ENCODE measurements at regions not wholly inside any gene's neighbourhood (a gene's known extent, or its start where the extent isn't known, plus 50 kb on each side); places are given as distances from the start of the nearest gene placed in this dataset.
"Not testable (repeated sequence)": the region's sequence is repeated elsewhere in the genome, so short reads cannot be mapped to it uniquely, and the experiment has no call there.

GRCh38 chr4:122100508-122100907, 51.6 kb upstream of the BLTP1 start:
- DNase-seq, result no peak

- DNase-seq, result no peak
Observed at GRCh38 chr4:122099896-122100295, 52.2 kb upstream of the BLTP1 start.

- no peak for DNase-seq
Observed at GRCh38 chr4:122091836-122092405, 60.2 kb upstream of the BLTP1 start.

- DNase-seq, result peak; percentile 2
Observed at GRCh38 chr4:122091397-122091796, 60.7 kb upstream of the BLTP1 start.

GRCh38 chr4:122090989-122091388, 61.1 kb upstream of the BLTP1 start:
- no peak for DNase-seq

- DNase-seq, result no peak
Observed at GRCh38 chr4:122086338-122087065, 65.6 kb upstream of the BLTP1 start.

- DNase-seq, result no peak
Observed at GRCh38 chr4:122083989-122084388, 68.1 kb upstream of the BLTP1 start.

- no peak for DNase-seq
Observed at GRCh38 chr4:122083351-122083750, 68.8 kb upstream of the BLTP1 start.

GRCh38 chr4:122082661-122083060, 69.5 kb upstream of the BLTP1 start:
- no peak for DNase-seq

GRCh38 chr4:122077653-122078052, 74.5 kb upstream of the BLTP1 start:
- not testable (repeated sequence) for DNase-seq

GRCh38 chr4:122076835-122077234, 75.3 kb upstream of the BLTP1 start:
- DNase-seq, result not testable (repeated sequence)

- no peak for DNase-seq
Observed at GRCh38 chr4:122073615-122074014, 78.5 kb upstream of the BLTP1 start.

GRCh38 chr4:122065915-122066314, 86.2 kb upstream of the BLTP1 start:
- DNase-seq, result no peak

GRCh38 chr4:122065149-122065548, 87.0 kb upstream of the BLTP1 start:
- no peak for DNase-seq

GRCh38 chr4:122053186-122053585, 98.9 kb upstream of the BLTP1 start:
- DNase-seq, result no peak

- DNase-seq, result no peak
Observed at GRCh38 chr4:122052677-122053076, 99.5 kb upstream of the BLTP1 start.

- no peak for DNase-seq
Observed at GRCh38 chr4:122050841-122051240, 99.0 kb upstream of the TRPC3 start.

- no peak for DNase-seq
Observed at GRCh38 chr4:122047456-122048425, 95.9 kb upstream of the TRPC3 start.

GRCh38 chr4:122046255-122046654, 94.4 kb upstream of the TRPC3 start:
- no peak for DNase-seq

- DNase-seq, result peak; percentile 11
Observed at GRCh38 chr4:122045533-122045932, 93.7 kb upstream of the TRPC3 start.

- no peak for DNase-seq
Observed at GRCh38 chr4:122044501-122044900, 92.6 kb upstream of the TRPC3 start.

- DNase-seq, result no peak
Observed at GRCh38 chr4:122041312-122041711, 89.5 kb upstream of the TRPC3 start.

GRCh38 chr4:122038896-122039295, 87.0 kb upstream of the TRPC3 start:
- no peak for DNase-seq

GRCh38 chr4:122034619-122035018, 82.8 kb upstream of the TRPC3 start:
- DNase-seq, result no peak

Data from NCI-H510A (cell line).